IMR-90 (cell line): ENCODE measurements at regions not wholly inside any gene's neighbourhood (a gene's known extent, or its start where the extent isn't known, plus 50 kb on each side); places are given as distances from the start of the nearest gene placed in this dataset.

ENCODE experiments used
- ATAC-seq: fragments of 200-7000 bp; cut with Tn5 transposase; 2 replicates; pipeline ENCODE4 v1.9.1; 2020; ENCODE audit warnings: low read depth, mild to moderate bottlenecking, moderate library complexity
- BruUV-seq: library from RNA; stranded (reverse); fragments of 400-500 nt; replicated peaks from 2 replicates; lab custom pipeline; 2021; lab: Mats Ljungman, UMichigan
- CTCF ChIA-PET: fragments of 300-600 bp; formaldehyde crosslinking; extraction: SDS; loops from one replicate; lab custom pipeline; 2021; ENCODE audit warnings: antibody characterized with exemption; lab: Yijun Ruan, JAX
- POLR2A ChIA-PET: fragments of 300-600 bp; sonication (Branson Sonifier 250); formaldehyde crosslinking; loops from one replicate; lab custom pipeline; 2022; ENCODE audit warnings: antibody characterized with exemption; ENCODE audit not compliant: unreplicated experiment; lab: Charles Lee
- DNase-seq: peaks from one replicate; pipeline ENCODE4 v3.0.0; 2013
- H2AFZ ChIP-seq: replicated peaks from 2 replicates; pipeline ENCODE3; 2013; ENCODE audit warnings: low read length, mild to moderate bottlenecking; ENCODE audit not compliant: poor library complexity
- H2AK5ac ChIP-seq: 2 replicates; pipeline ENCODE4 v1.6.1; 2013; ENCODE audit warnings: low read depth, low read length, inconsistent platforms
- H2AK9ac ChIP-seq: replicated peaks from 2 replicates; pipeline ENCODE3; 2013; ENCODE audit warnings: mild to moderate bottlenecking, low read depth, low read length, moderate library complexity; ENCODE audit not compliant: poor library complexity
- H2BK120ac ChIP-seq: 2 replicates; pipeline ENCODE4 v1.6.1; 2013; ENCODE audit warnings: low read depth, low read length, inconsistent platforms
- H2BK15ac ChIP-seq: 3 replicates; pipeline ENCODE4 v1.6.1; 2013; ENCODE audit warnings: low read depth, low read length, inconsistent platforms
- H2BK20ac ChIP-seq: 2 replicates; pipeline ENCODE4 v1.6.1; 2013; ENCODE audit warnings: low read depth, mild to moderate bottlenecking, inconsistent platforms, low read length, moderate library complexity
- H2BK5ac ChIP-seq: 2 replicates; pipeline ENCODE4 v1.6.1; 2013; ENCODE audit warnings: mild to moderate bottlenecking, low read depth, low read length, inconsistent platforms; ENCODE audit not compliant: poor library complexity, severe bottlenecking
- H3K14ac ChIP-seq: replicated peaks from 2 replicates; pipeline ENCODE4 v1.6.1; 2013; ENCODE audit warnings: low read depth, low read length, inconsistent platforms
- H3K18ac ChIP-seq: 2 replicates; pipeline ENCODE4 v1.6.1; 2013; ENCODE audit warnings: low read depth, low read length, control low read depth
- H3K23ac ChIP-seq: 2 replicates; pipeline ENCODE4 v1.6.1; 2013; ENCODE audit warnings: low read depth, low read length, inconsistent platforms
- H3K27ac ChIP-seq: 2 replicates; pipeline ENCODE4 v1.5.1; 2013; ENCODE audit warnings: mild to moderate bottlenecking, control low read depth, low read length; ENCODE audit not compliant: insufficient read depth
- H3K27me3 ChIP-seq: 2 replicates; pipeline ENCODE4 v1.6.1; 2013; ENCODE audit warnings: low read length; ENCODE audit not compliant: control insufficient read depth, insufficient read depth
- H3K36me3 ChIP-seq: 2 replicates; pipeline ENCODE4 v1.6.1; 2013; ENCODE audit warnings: low read length, mixed read lengths; ENCODE audit not compliant: control insufficient read depth, insufficient read depth
- H3K4ac ChIP-seq: 2 replicates; pipeline ENCODE4 v1.6.1; 2013; ENCODE audit warnings: low read depth, low read length, inconsistent platforms
- H3K4me1 ChIP-seq: 2 replicates; pipeline ENCODE4 v1.6.1; 2013; ENCODE audit warnings: low read length, mixed read lengths; ENCODE audit not compliant: control insufficient read depth, insufficient read depth
- H3K4me2 ChIP-seq: 2 replicates; pipeline ENCODE4 v1.6.1; 2013; ENCODE audit warnings: low read depth, mild to moderate bottlenecking, control low read depth, low read length, moderate library complexity
- H3K4me3 ChIP-seq: 2 replicates; pipeline ENCODE4 v1.5.1; 2013; ENCODE audit warnings: low read depth, mild to moderate bottlenecking, control low read depth, low read length, moderate library complexity; ENCODE audit not compliant: insufficient read depth
- H3K56ac ChIP-seq: 2 replicates; pipeline ENCODE4 v1.6.1; 2013; ENCODE audit warnings: low read length, inconsistent platforms; ENCODE audit not compliant: insufficient read depth; ENCODE audit errors: extremely low read depth
- H3K79me1 ChIP-seq, 2 experiments: 2 replicates each; pipeline ENCODE4 v1.6.1; 2013; ENCODE audit warnings: low read length in 2 of 2, inconsistent platforms in 1 of 2, low read depth in 1 of 2
- H3K9ac ChIP-seq: 2 replicates; pipeline ENCODE4 v1.6.1; 2013; ENCODE audit warnings: low read depth, low read length, control low read depth
- H3K9me1 ChIP-seq: 2 replicates; pipeline ENCODE4 v1.6.1; 2013; ENCODE audit warnings: low read length, inconsistent platforms; ENCODE audit not compliant: insufficient read depth
- H3K9me3 ChIP-seq: 2 replicates; pipeline ENCODE4 v1.6.1; 2013; ENCODE audit warnings: low read length; ENCODE audit not compliant: control insufficient read depth, insufficient read depth
- H4K20me1 ChIP-seq: 2 replicates; pipeline ENCODE4 v1.6.1; 2013; ENCODE audit warnings: low read length, inconsistent platforms; ENCODE audit not compliant: insufficient read depth
- H4K5ac ChIP-seq: 2 replicates; pipeline ENCODE4 v1.6.1; 2013; ENCODE audit warnings: mild to moderate bottlenecking, low read depth, low read length, control low read depth
- H4K8ac ChIP-seq, 2 experiments: 2 replicates each; pipeline ENCODE4 v1.6.1; 2013; ENCODE audit warnings: low read depth in 2 of 2, low read length in 2 of 2, control low read depth in 1 of 2, inconsistent platforms in 1 of 2
- H4K91ac ChIP-seq: 2 replicates; pipeline ENCODE4 v1.6.1; 2013; ENCODE audit warnings: low read depth, low read length, inconsistent platforms; ENCODE audit not compliant: insufficient read depth
- CEBPB ChIP-seq: IDR thresholded peaks from 2 replicates; pipeline ENCODE4 v1.6.1; 2012; ENCODE audit warnings: low read depth, low read length, improper control_type of control experiment
- CHD1 ChIP-seq: IDR thresholded peaks from 2 replicates; pipeline ENCODE4 v1.6.1; 2012; ENCODE audit warnings: low read depth, low read length, improper control_type of control experiment
- ELK1 ChIP-seq: fragments of 150-350 bp; IDR thresholded peaks from 2 replicates; pipeline ENCODE4 v1.6.1; 2016; ENCODE audit warnings: low read depth, mild to moderate bottlenecking, low read length, moderate library complexity, borderline replicate concordance
- FOS ChIP-seq: fragments of 150-350 bp; IDR thresholded peaks from 2 replicates; pipeline ENCODE4 v1.6.1; 2016; ENCODE audit warnings: low read depth, low read length
- MAFK ChIP-seq: IDR thresholded peaks from 2 replicates; pipeline ENCODE4 v1.6.1; 2012; ENCODE audit warnings: low read depth, low read length, improper control_type of control experiment
- MAZ ChIP-seq: IDR thresholded peaks from 2 replicates; pipeline ENCODE4 v1.6.1; 2012; ENCODE audit warnings: low read depth, mild to moderate bottlenecking, low read length, improper control_type of control experiment, moderate library complexity, borderline replicate concordance
- MXI1 ChIP-seq: IDR thresholded peaks from 2 replicates; pipeline ENCODE4 v1.6.1; 2012; ENCODE audit warnings: low read depth, mild to moderate bottlenecking, low read length, moderate library complexity, borderline replicate concordance
- NFE2L2 ChIP-seq: fragments of 150-350 bp; IDR thresholded peaks from 2 replicates; pipeline ENCODE4 v1.6.1; 2016; ENCODE audit warnings: low read depth, mild to moderate bottlenecking, low read length
- POLR2A ChIP-seq: IDR thresholded peaks from 2 replicates; pipeline ENCODE4 v1.6.1; 2012; ENCODE audit warnings: mild to moderate bottlenecking, low read depth, low read length
- RAD21 ChIP-seq: IDR thresholded peaks from 2 replicates; pipeline ENCODE4 v1.6.1; 2012; ENCODE audit warnings: low read length, improper control_type of control experiment
- RCOR1 ChIP-seq: IDR thresholded peaks from 2 replicates; pipeline ENCODE4 v1.6.1; 2012; ENCODE audit warnings: mild to moderate bottlenecking, low read length, improper control_type of control experiment; ENCODE audit not compliant: insufficient replicate concordance
- RFX5 ChIP-seq: IDR thresholded peaks from 2 replicates; pipeline ENCODE4 v1.8.0; 2012; ENCODE audit warnings: low read depth, mild to moderate bottlenecking, low read length, moderate library complexity
- SMC3 ChIP-seq: fragments of 150-350 bp; IDR thresholded peaks from 2 replicates; pipeline ENCODE4 v1.6.1; 2016; ENCODE audit warnings: low read depth, mild to moderate bottlenecking, antibody characterized with exemption, low read length, moderate library complexity
- USF2 ChIP-seq: fragments of 150-350 bp; IDR thresholded peaks from 2 replicates; pipeline ENCODE4 v1.6.1; 2017; ENCODE audit warnings: mild to moderate bottlenecking, antibody characterized with exemption, low read length, low read depth
- WGBS, 2 experiments: methylation state at CpG; one replicate each; pipeline versions ENCODE4 v1.1.5 to v1.1.7; 2013; ENCODE audit warnings: missing lambda C conversion rate in 2 of 2; ENCODE audit not compliant: insufficient read length in 1 of 2; ENCODE audit errors: extremely low coverage in 2 of 2; 5-methylcytosine and 5-hydroxymethylcytosine counted together
- dilution Hi-C: fragments of 300-500 bp; cut with HindIII; formaldehyde crosslinking; loops from one replicate; pipeline ENCODE4 v1.14.3; 2018; ENCODE audit warnings: low sequenced_read_pairs; ENCODE audit not compliant: unreplicated experiment
- in situ Hi-C: fragments of 300-500 bp; cut with MboI; formaldehyde crosslinking; loops from 3 replicates; pipeline ENCODE4 v1.14.3; 2019; ENCODE audit warnings: low sequenced_read_pairs, inconsistent platforms, mixed read lengths
- intact Hi-C: fragments of 100-400 bp; cut with micrococcal nuclease; formaldehyde crosslinking; loops from 2 replicates; pipeline ENCODE4 v1.10.0; 2022
- TF ChIP-seq, protein P1 (sequence below): conservative IDR thresholded peaks from 2 replicates; pipeline ENCODE4 v1.5.1; 2012; ENCODE audit warnings: mild to moderate bottlenecking, low read depth, low read length, improper control_type of control experiment

GRCh38 chr17:72318131-72318530, 197.3 kb downstream of the SOX9 start:
- Histone ChIP-seq H3K79me1 (no peaks in the 10 kb centered on the region), H4K5ac (no peak overlapping the region), H3K18ac (no peak overlapping the region), H3K4me2 (no peak overlapping the region), H3K4me1 (no peaks in the 10 kb centered on the region), H2AFZ (no peak overlapping the region), H4K20me1 (no peaks in the 10 kb centered on the region), H3K4me3 (no peak overlapping the region), H3K9me3 (no peaks in the 10 kb centered on the region), H3K36me3 (no peaks in the 10 kb centered on the region), H2BK5ac (no peak overlapping the region), H4K8ac (no peak overlapping the region), H2BK20ac (no peak overlapping the region), H2BK120ac (no peak overlapping the region), H3K9me1 (no peaks in the 10 kb centered on the region), H3K56ac (no peak overlapping the region), H2BK15ac (no peak overlapping the region), H3K9ac (no peak overlapping the region), H2AK5ac (no peak overlapping the region), H3K23ac (no peak overlapping the region), H3K27me3 (peaks cover 6% of the 10 kb centered on the region), H4K91ac (no peak overlapping the region), H3K14ac (no peak overlapping the region), H3K27ac (no peak overlapping the region), H2AK9ac (no peak overlapping the region), H3K4ac (no peak overlapping the region)
- intact Hi-C loops, result no loop called here
- ATAC-seq, result no peak
- in situ Hi-C loops, result no loop called here
- BruUV-seq, result no TSS peak
- CTCF ChIA-PET, result interaction anchor here (0.6 kb wide), 2 partner anchors 64 to 193 kb away, joined by 3 to 8 read pairs; no protein-coding TSS in a partner anchor
- no peak for TF ChIP-seq RFX5
- TF ChIP-seq RCOR1, result no peak
- TF ChIP-seq NFE2L2, result no peak
- TF ChIP-seq, protein P1, sequence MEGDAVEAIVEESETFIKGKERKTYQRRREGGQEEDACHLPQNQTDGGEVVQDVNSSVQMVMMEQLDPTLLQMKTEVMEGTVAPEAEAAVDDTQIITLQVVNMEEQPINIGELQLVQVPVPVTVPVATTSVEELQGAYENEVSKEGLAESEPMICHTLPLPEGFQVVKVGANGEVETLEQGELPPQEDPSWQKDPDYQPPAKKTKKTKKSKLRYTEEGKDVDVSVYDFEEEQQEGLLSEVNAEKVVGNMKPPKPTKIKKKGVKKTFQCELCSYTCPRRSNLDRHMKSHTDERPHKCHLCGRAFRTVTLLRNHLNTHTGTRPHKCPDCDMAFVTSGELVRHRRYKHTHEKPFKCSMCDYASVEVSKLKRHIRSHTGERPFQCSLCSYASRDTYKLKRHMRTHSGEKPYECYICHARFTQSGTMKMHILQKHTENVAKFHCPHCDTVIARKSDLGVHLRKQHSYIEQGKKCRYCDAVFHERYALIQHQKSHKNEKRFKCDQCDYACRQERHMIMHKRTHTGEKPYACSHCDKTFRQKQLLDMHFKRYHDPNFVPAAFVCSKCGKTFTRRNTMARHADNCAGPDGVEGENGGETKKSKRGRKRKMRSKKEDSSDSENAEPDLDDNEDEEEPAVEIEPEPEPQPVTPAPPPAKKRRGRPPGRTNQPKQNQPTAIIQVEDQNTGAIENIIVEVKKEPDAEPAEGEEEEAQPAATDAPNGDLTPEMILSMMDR, result no peak
- no peak for TF ChIP-seq MAZ
- no peak for TF ChIP-seq FOS
- no peak for TF ChIP-seq CHD1
- TF ChIP-seq RAD21, result no peak
- TF ChIP-seq ELK1, result no peak
- TF ChIP-seq MXI1, result no peak
- no peak for TF ChIP-seq USF2
- TF ChIP-seq SMC3, result no peak
- TF ChIP-seq POLR2A, result no peak
- TF ChIP-seq CEBPB, result no peak
- TF ChIP-seq MAFK, result no peak
- dilution Hi-C loops, result no loop called here
- no peak for DNase-seq
- WGBS, 2 experiments, result 83% methylated on average over 1 of the region's 5 CpGs; no CpG with 5 or more reads in 1 of the 2 experiments
- POLR2A ChIA-PET, result no interaction called here
